Kidney (tissue), 13 donors: ENCODE measurements at regions not wholly inside any gene's neighbourhood (a gene's known extent, or its start where the extent isn't known, plus 50 kb on each side); places are given as distances from the start of the nearest gene placed in this dataset.
"Not testable (repeated sequence)": the region's sequence is repeated elsewhere in the genome, so short reads cannot be mapped to it uniquely, and the experiment has no call there.

Experiments used
- DNase-seq, 5 donors: peaks; one replicate each; pipeline ENCODE4 v3.0.0-alpha.2; 2013 to 2020
- FAIRE-seq: peaks from 2 replicates; lab custom pipeline; 2012; peaks lifted over from hg19 to GRCh38; lab: Jason Lieb, UNC
- H3K27ac ChIP-seq, 2 donors: one replicate each; pipeline ENCODE4 v1.7.0; 2013; ENCODE audit warnings: low read depth in 2 of 2, low read length in 2 of 2, inconsistent platforms in 1 of 2
- H3K27me3 ChIP-seq: one replicate; pipeline ENCODE4 v1.7.1; 2013; ENCODE audit warnings: low read length, inconsistent platforms; ENCODE audit not compliant: control insufficient read depth, insufficient read depth
- H3K36me3 ChIP-seq, 3 donors: one replicate each; pipeline versions ENCODE4 v1.7.0 to v1.7.1; 2013; ENCODE audit warnings: low read length in 3 of 3, control low read depth in 1 of 3, inconsistent platforms in 1 of 3; ENCODE audit not compliant: insufficient read depth in 3 of 3, control insufficient read depth in 2 of 3
- H3K4me1 ChIP-seq, 3 donors: one replicate each; pipeline versions ENCODE4 v1.7.0 to v1.7.1; 2013; ENCODE audit warnings: low read length in 3 of 3, inconsistent platforms in 1 of 3, low read depth in 1 of 3; ENCODE audit not compliant: control insufficient read depth in 2 of 3, insufficient read depth in 2 of 3
- H3K4me3 ChIP-seq, 3 donors: one replicate each; pipeline versions ENCODE4 v1.7.0 to v1.8.1; 2013; ENCODE audit warnings: low read length in 3 of 3, control low read depth in 1 of 3, inconsistent platforms in 1 of 3
- H3K9ac ChIP-seq, 3 donors: one replicate each; pipeline versions ENCODE4 v1.7.0 to v1.7.1; 2013; ENCODE audit warnings: low read length in 3 of 3, control low read depth in 1 of 3, inconsistent platforms in 1 of 3
- H3K9me3 ChIP-seq, 3 donors: one replicate each; pipeline versions ENCODE4 v1.7.0 to v1.7.1; 2013; ENCODE audit warnings: low read length in 3 of 3, control low read depth in 1 of 3, inconsistent platforms in 1 of 3; ENCODE audit not compliant: control insufficient read depth in 2 of 3, insufficient read depth in 1 of 3
- intact Hi-C: fragments of 100-400 bp; cut with DNase I; formaldehyde crosslinking; loops from one replicate; pipeline ENCODE4 v1.11.1; 2022
- TF ChIP-seq, protein P1 (sequence below): IDR thresholded peaks from 3 replicates; pipeline ENCODE4 v1.5.1; 2012; ENCODE audit warnings: mild to moderate bottlenecking, moderate library complexity, borderline replicate concordance; ENCODE audit not compliant: insufficient read depth; ENCODE audit errors: extremely low read depth
- donor health status: control.
- donor health status: control.
- donor health status: control.
- donor health status: control.
- donor health status: control.
- donor health status: DM: yes; HTN: yes; CAD: no.
- donor health status: Normal renal cell carcinoma (clear cell type).

DNA sequence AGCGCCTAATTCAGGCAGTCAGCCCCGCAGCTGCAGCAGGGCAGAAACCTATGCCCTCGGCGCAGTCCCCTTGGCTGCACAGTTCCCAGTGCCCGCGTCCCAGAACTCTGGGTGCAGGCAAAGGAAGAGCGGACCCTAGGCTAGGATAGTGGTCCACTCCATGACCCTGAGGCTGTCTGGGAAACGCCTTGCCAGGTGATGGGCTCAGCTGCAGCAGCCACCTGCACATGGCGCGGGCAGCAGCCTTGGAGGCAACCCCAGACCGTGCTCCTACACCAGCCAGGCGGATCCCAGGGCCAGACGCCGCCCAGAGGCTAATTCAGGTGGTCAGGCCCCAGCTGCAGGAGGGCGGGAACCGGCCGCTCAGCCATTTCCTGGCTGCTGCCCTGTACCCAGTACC lies 83.0 kb downstream of the POTEC start:
- H3K27ac ChIP-seq, FAIRE-seq, H3K9me3 ChIP-seq, intact Hi-C loops, H3K36me3 ChIP-seq, H3K27me3 ChIP-seq, H3K4me3 ChIP-seq, H3K4me1 ChIP-seq, H3K9ac ChIP-seq: not testable (repeated sequence)
- peak in 2 of 5 donors; percentile 2 to 56 for DNase-seq

DNA sequence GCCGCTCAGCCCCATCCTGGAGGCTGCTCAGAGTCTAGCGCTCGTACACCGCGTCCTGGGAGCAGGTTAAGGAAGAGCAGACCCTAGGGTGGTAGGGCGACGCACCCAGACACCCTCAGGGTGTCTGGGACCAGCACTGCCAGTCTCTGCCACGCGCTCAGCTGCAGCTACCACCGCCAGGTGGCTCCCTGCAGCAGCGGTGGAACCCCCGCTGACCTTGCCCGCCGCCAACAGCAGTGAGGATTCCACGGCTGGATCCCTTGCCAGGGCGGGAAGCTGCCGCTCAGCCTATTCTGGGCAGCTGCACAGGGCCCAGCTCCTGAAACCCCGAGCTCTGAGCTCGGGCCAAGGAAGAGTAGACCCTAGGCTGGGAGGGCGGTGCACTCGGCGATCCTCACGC lies 83.6 kb downstream of the POTEC start:
- FAIRE-seq, intact Hi-C loops, DNase-seq, H3K4me1 ChIP-seq, H3K27ac ChIP-seq, H3K9ac ChIP-seq, H3K36me3 ChIP-seq, H3K4me3 ChIP-seq, H3K9me3 ChIP-seq, H3K27me3 ChIP-seq: not testable (repeated sequence)

DNA sequence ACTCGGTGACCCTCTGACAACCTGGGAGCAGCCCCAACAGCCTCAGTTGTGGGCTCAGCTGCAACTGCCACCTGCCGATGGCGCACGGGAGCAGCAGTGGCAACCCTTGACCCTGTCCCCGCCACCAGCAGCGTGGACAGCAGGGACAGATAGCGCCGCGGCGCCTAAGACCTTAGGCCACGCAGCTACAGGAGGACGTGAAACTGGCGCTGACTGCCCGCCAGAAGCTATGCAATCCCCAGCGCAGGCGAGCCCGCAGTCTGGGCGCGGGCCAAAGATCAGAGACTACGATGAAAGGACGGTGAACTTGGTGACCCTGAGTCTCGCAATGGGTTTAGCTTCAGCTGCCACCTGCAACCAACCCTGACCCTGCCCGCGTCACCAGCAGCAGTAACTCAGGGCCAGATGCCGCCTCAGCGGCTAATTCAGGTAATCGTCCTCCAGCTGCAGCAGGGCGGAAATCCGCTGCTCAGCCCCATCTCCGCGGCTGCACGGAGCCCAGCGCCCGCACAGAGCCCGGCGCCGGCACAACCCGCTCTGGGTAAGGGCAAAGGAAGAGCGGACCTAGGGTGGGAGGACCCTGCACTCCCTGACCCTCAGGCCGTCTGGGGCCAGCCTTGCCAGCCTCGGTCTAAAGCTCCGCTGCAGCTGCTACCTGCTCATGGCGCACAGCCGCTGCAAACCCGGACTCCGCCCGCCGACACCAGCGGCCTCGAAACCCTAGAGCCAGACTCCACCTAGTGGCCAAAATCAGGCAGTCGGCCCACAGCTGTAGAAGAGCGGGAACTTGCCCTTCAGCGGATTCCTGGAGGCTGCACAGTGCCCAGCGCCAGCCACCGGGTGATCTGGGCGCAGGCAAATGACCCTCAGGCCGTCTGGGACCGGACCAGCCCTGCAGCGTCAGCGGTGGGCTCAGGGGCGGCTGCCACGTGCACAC lies 85.1 kb downstream of the POTEC start:
- peak overlapping the region in 1 of 3 donors; percentile 32 for H3K4me3 ChIP-seq
- FAIRE-seq, H3K27me3 ChIP-seq, intact Hi-C loops, H3K4me1 ChIP-seq, H3K36me3 ChIP-seq, H3K9ac ChIP-seq, H3K9me3 ChIP-seq, H3K27ac ChIP-seq: not testable (repeated sequence)
- TF ChIP-seq, protein P1, sequence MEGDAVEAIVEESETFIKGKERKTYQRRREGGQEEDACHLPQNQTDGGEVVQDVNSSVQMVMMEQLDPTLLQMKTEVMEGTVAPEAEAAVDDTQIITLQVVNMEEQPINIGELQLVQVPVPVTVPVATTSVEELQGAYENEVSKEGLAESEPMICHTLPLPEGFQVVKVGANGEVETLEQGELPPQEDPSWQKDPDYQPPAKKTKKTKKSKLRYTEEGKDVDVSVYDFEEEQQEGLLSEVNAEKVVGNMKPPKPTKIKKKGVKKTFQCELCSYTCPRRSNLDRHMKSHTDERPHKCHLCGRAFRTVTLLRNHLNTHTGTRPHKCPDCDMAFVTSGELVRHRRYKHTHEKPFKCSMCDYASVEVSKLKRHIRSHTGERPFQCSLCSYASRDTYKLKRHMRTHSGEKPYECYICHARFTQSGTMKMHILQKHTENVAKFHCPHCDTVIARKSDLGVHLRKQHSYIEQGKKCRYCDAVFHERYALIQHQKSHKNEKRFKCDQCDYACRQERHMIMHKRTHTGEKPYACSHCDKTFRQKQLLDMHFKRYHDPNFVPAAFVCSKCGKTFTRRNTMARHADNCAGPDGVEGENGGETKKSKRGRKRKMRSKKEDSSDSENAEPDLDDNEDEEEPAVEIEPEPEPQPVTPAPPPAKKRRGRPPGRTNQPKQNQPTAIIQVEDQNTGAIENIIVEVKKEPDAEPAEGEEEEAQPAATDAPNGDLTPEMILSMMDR: peak; percentile 45
- DNase-seq: peak in 1 of 5 donors; percentile 7

DNA sequence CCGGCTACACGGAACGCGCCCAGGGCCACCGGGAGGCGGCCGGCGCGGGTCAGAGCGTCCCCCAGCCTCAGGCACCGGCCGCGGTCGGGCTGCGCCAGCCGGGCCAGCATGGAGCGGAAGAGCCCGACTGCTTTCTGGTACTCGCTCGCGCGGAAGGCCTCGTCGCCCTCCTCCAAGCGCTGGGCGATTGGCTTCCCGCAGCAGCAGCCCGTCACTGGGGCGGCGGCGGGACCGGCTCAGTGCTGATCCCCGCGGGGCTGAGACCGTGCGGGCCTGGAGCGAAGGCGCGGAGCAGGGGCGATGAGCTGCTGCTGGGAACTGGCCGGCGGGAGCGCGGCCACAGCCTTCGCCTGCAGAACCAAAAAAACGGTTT lies 92.8 kb downstream of the POTEC start:
- H3K9me3 ChIP-seq, intact Hi-C loops, FAIRE-seq, H3K4me3 ChIP-seq, H3K36me3 ChIP-seq, H3K27ac ChIP-seq, H3K9ac ChIP-seq, H3K27me3 ChIP-seq, H3K4me1 ChIP-seq: not testable (repeated sequence)
- DNase-seq: peak in 1 of 5 donors; percentile 26

DNA sequence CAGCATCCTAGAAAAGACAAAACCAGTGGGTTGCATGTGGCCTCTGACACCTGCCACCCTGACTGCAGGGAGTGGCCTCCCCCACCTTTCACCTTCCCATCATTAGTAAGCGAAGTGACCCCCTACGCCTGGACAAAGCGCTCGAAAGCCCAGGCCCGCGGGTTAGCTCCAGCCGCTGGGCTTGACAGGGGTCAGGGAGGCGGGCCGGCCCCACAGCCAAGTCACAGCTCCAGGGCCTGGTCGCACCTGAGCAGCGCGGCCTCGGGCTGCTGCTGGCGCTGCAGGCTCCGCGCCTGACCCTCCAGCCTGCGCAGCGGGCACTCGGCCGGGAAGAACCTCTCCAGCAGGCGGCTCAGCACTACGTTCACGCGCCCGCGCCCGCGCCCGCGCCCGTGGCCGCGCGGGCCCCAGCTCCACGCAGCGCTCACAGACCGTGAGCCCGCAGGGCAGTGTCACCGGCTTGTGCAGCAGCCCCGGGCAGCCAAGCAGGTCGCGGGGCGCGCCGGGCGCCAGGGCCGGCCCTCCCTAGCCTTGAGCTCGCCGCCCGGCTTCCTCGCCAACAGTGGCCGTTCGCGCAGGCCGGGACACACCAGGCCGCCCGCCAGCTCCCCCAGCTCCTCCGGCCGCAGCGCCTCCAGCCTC lies 93.3 kb downstream of the POTEC start:
- H3K27me3 ChIP-seq, H3K4me3 ChIP-seq, H3K9ac ChIP-seq, FAIRE-seq, intact Hi-C loops, H3K4me1 ChIP-seq, H3K27ac ChIP-seq, H3K36me3 ChIP-seq, H3K9me3 ChIP-seq: not testable (repeated sequence)
- DNase-seq: peak in 3 of 5 donors; percentile 20 to 43 (median 23)

DNA sequence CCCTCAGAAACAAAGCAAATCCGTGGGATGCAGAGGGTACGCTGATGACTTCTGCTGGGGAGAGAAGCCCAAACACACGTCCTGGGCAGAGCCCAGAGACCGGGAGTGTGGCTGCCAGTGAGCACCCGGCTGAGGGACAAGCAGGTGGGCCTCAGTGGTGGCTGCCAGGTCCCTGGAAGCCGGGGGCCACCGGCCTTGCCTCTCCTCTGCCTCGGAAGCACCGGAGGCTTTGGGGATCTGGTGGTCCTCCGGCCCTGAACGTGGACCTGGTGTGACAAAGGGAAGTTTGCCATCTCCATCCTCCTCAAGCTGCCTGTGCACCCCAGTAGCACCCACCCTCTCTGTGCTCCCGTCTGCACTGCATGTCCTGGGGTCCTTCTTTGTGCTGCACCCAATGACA lies 94.3 kb downstream of the POTEC start:
- not testable (repeated sequence) for H3K9me3 ChIP-seq, FAIRE-seq, DNase-seq

DNA sequence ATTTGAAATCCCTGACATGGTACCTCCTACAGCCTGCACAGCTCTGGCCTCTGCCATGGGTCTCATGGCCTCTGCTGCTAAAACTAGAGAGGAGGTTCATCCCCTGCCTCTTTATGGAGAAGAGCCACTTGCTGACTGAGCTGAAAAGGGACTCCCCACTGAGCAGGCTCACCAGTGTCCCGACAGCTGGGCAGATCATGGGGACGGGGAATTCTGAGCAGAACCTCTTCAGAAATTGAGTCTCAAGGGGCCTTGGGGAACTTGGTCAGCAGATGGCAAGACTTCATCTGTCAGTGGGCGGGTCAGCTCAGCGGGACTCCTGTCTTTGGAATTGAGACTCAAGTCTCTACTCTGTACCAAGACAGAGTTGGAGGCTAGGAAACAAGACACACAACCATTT lies 95.7 kb downstream of the POTEC start:
- intact Hi-C loops, H3K4me3 ChIP-seq, DNase-seq, H3K9me3 ChIP-seq, FAIRE-seq, H3K27me3 ChIP-seq, H3K9ac ChIP-seq, H3K4me1 ChIP-seq, H3K36me3 ChIP-seq, H3K27ac ChIP-seq: not testable (repeated sequence)

More for the DNA sequence above, 94.3 kb downstream of the POTEC start:
- H3K27ac ChIP-seq, H3K4me1 ChIP-seq, H3K4me3 ChIP-seq, H3K36me3 ChIP-seq, H3K9ac ChIP-seq, H3K27me3 ChIP-seq, intact Hi-C loops: not testable (repeated sequence)
